Spleen (tissue), 7 donors: ENCODE measurements at regions not wholly inside any gene's neighbourhood (a gene's known extent, or its start where the extent isn't known, plus 50 kb on each side); places are given as distances from the start of the nearest gene placed in this dataset.

Experiments used
- CTCF ChIP-seq, 11 experiments: fragments of 200-600 bp in 7 of 11; fragments of 450-650 bp in 4 of 11; sonication (generic) in 4 of 11; IDR thresholded peaks in 8 of 11; conservative IDR thresholded peaks in 3 of 11; 1 replicate in 7 of 11; 2 replicates in 4 of 11; pipeline versions ENCODE4 v1.4.0 to v1.8.0; 2016 to 2021; ENCODE audit warnings: antibody characterized with exemption in 11 of 11, inconsistent platforms in 4 of 11, mild to moderate bottlenecking in 1 of 11
- POLR2A ChIP-seq, 3 donors: fragments of 450-650 bp; IDR thresholded peaks; one replicate each; pipeline ENCODE4 v1.5.1; 2017; ENCODE audit warnings: antibody characterized with exemption in 3 of 3, mild to moderate bottlenecking in 1 of 3
- POLR2AphosphoS5 ChIP-seq, 3 donors: sonication (generic); formaldehyde crosslinking; IDR thresholded peaks; one replicate each; pipeline ENCODE4 v1.5.1; 2017; ENCODE audit warnings: antibody characterized with exemption in 3 of 3
- donor health status: DM: no; HTN: no; CAD: no; lungs with moderate emphysema.
- donor health status: DM: no; HTN: no; CAD: no.
- donor health status: DM: no; HTN: no; CAD: no.

DNA sequence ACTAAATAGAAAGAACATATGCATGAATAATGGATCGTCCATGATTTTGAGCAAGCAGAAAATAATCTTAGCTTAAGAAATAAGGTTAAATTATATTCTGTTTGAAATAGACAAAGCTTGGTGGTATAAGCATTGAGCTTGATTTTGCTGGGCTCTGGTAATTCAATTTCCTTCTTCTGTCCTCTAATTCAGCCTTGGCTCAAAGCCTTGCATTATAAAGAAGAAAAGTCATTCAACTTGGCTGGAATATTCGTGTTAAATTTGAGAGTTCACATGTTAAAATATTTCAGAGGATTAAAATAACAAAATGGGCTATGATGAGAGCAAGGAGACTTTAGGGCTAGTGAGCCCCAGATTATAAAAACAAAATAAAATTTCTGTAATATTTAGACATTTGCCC lies 415.4 kb upstream of the PCDH20 start:
- no peak for TF ChIP-seq CTCF (IDR thresholded peaks at IDR 0.05 in 8 of 11, conservative IDR thresholded peaks at IDR 0.05 in 3 of 11)
- TF ChIP-seq POLR2A (IDR thresholded peaks at IDR 0.05), result no peak
- TF ChIP-seq POLR2AphosphoS5 (IDR thresholded peaks at IDR 0.05), result no peak
